B cell (primary cell): ENCODE measurements at regions not wholly inside any gene's neighbourhood (a gene's known extent, or its start where the extent isn't known, plus 50 kb on each side); places are given as distances from the start of the nearest gene placed in this dataset.

Source experiments
- ATAC-seq: fragments of 200-7000 bp; cut with Tn5 transposase; one replicate; pipeline ENCODE4 v1.10.0; 2021; ENCODE audit warnings: low read depth, mild to moderate bottlenecking, moderate number of reproducible peaks, moderate library complexity
- CTCF ChIA-PET: fragments of 350-600 bp; sonication (Branson Sonifier 250); formaldehyde crosslinking; loops from one replicate; lab custom pipeline; 2021; ENCODE audit warnings: antibody characterized with exemption, inconsistent platforms; lab: Charles Lee
- POLR2A ChIA-PET: fragments of 350-600 bp; sonication (Branson Sonifier 250); formaldehyde crosslinking; loops from one replicate; lab custom pipeline; 2021; ENCODE audit warnings: antibody characterized with exemption; lab: Charles Lee
- DNase-seq: peaks from one replicate; pipeline ENCODE4 v3.0.0; 2013
- H2AFZ ChIP-seq: 2 replicates; pipeline ENCODE4 v1.6.1; 2012; ENCODE audit warnings: mild to moderate bottlenecking, low read depth, low read length; ENCODE audit not compliant: insufficient read depth, poor library complexity, severe bottlenecking
- H3K27ac ChIP-seq, 2 donors: 1 replicate in 1 of 2; 2 replicates in 1 of 2; pipeline ENCODE4 v1.5.1; 2012 to 2013; ENCODE audit warnings: low read length in 2 of 2, mild to moderate bottlenecking in 2 of 2, moderate library complexity in 1 of 2
- H3K27me3 ChIP-seq, 4 experiments: fragments of 200-600 bp in 1 of 4; sonication (generic) in 1 of 4; replicated peaks in 1 of 4; 1 replicate in 2 of 4; 2 replicates in 2 of 4; pipeline versions ENCODE4 v1.6.1 to v1.7.0; 2013 to 2016; ENCODE audit warnings: low read length in 3 of 4, mild to moderate bottlenecking in 2 of 4, mixed read lengths in 1 of 4, moderate library complexity in 1 of 4; ENCODE audit not compliant: insufficient read depth in 4 of 4, control insufficient read depth in 3 of 4; ENCODE audit errors: control extremely low read depth in 1 of 4
- H3K36me3 ChIP-seq, 2 experiments: replicated peaks in 1 of 2; 1 replicate in 1 of 2; 2 replicates in 1 of 2; pipeline versions ENCODE4 v1.6.1 to v1.7.1; 2013; ENCODE audit warnings: low read length in 1 of 2; ENCODE audit not compliant: insufficient read depth in 2 of 2, control insufficient read depth in 1 of 2; ENCODE audit errors: control extremely low read depth in 1 of 2, extremely low read depth in 1 of 2
- H3K4me1 ChIP-seq, 2 donors: fragments of 200-600 bp in 1 of 2; sonication (generic) in 1 of 2; 1 replicate in 1 of 2; 2 replicates in 1 of 2; pipeline versions ENCODE4 v1.5.1 to v1.6.1; 2013 to 2017; ENCODE audit warnings: low read length in 2 of 2; ENCODE audit not compliant: control insufficient read depth in 2 of 2, insufficient read depth in 2 of 2
- H3K4me2 ChIP-seq: replicated peaks from 2 replicates; pipeline ENCODE3; 2012; ENCODE audit warnings: mild to moderate bottlenecking, low read depth, low read length; ENCODE audit not compliant: poor library complexity, severe bottlenecking
- H3K4me3 ChIP-seq, 5 experiments: fragments of 200-600 bp in 1 of 5; sonication (generic) in 1 of 5; 1 replicate in 3 of 5; 2 replicates in 2 of 5; pipeline versions ENCODE4 v1.5.1 to v1.7.0; 2011 to 2016; ENCODE audit warnings: low read length in 4 of 5, mild to moderate bottlenecking in 4 of 5, low read depth in 2 of 5, control low read depth in 1 of 5, moderate library complexity in 1 of 5; ENCODE audit not compliant: insufficient read depth in 1 of 5; ENCODE audit errors: control extremely low read depth in 1 of 5, extremely low read depth in 1 of 5
- H3K79me2 ChIP-seq: fragments of 200-600 bp; sonication (generic); one replicate; pipeline ENCODE4 v1.6.0; 2016; ENCODE audit warnings: low read length; ENCODE audit not compliant: control insufficient read depth, insufficient read depth
- H3K9ac ChIP-seq: fragments of 200-600 bp; sonication (generic); 2 replicates; pipeline ENCODE4 v1.6.1; 2017; ENCODE audit warnings: mild to moderate bottlenecking, low read length, moderate library complexity
- H3K9me3 ChIP-seq, 3 donors: one replicate each; pipeline versions ENCODE4 v1.6.1 to v1.7.1; 2013; ENCODE audit warnings: low read length in 2 of 3; ENCODE audit not compliant: control insufficient read depth in 2 of 3, insufficient read depth in 1 of 3; ENCODE audit errors: control extremely low read depth in 1 of 3
- H4K20me1 ChIP-seq: 2 replicates; pipeline ENCODE4 v1.6.0; 2012; ENCODE audit warnings: mild to moderate bottlenecking, low read length; ENCODE audit not compliant: insufficient read depth, control insufficient read depth, poor library complexity, severe bottlenecking
- H3K27ac Mint-ChIP-seq: one replicate; pipeline ENCODE4 v1.8.0; 2021; ENCODE audit warnings: mixed read lengths
- H3K27me3 Mint-ChIP-seq: one replicate; pipeline ENCODE4 v1.8.0; 2021; ENCODE audit warnings: mixed read lengths
- H3K4me1 Mint-ChIP-seq: one replicate; pipeline ENCODE4 v1.8.0; 2021; ENCODE audit warnings: mixed read lengths
- H3K4me3 Mint-ChIP-seq: one replicate; pipeline ENCODE4 v1.8.0; 2021; ENCODE audit warnings: mixed read lengths
- H3K9me3 Mint-ChIP-seq: one replicate; pipeline ENCODE4 v1.8.0; 2022; ENCODE audit warnings: mixed read lengths; ENCODE audit not compliant: insufficient read depth
- CTCF ChIP-seq: fragments of 200-600 bp; IDR thresholded peaks from one replicate; pipeline ENCODE4 v1.8.0; 2022; ENCODE audit warnings: antibody characterized with exemption, mild to moderate bottlenecking
- EZH2 ChIP-seq: IDR thresholded peaks from 2 replicates; pipeline ENCODE4 v1.6.1; 2012; ENCODE audit warnings: borderline replicate concordance, low read depth, mild to moderate bottlenecking, moderate library complexity, low read length; ENCODE audit not compliant: insufficient read depth, poor library complexity, severe bottlenecking
- WGBS: methylation state at CpG from one replicate; pipeline ENCODE4 v1.1.5; 2013; ENCODE audit warnings: missing lambda C conversion rate; ENCODE audit not compliant: insufficient coverage; 5-methylcytosine and 5-hydroxymethylcytosine counted together
- intact Hi-C: fragments of 100-400 bp; cut with micrococcal nuclease; formaldehyde crosslinking; loops from one replicate; pipeline ENCODE4 v1.10.0; 2022

GRCh38 chr4:14249226-14249625 lies 621.7 kb upstream of the BOD1L1 start:
- H3K27ac ChIP-seq = no peak overlapping the region
- ChIA-PET POLR2A (no interaction called here), CTCF (no interaction called here)
- no peak for ATAC-seq
- WGBS = no CpG with 5 or more reads among the region's 1 CpG
- intact Hi-C loops = no loop called here
- Mint-ChIP-seq H3K4me1 (no peaks in the 10 kb centered on the region), H3K9me3 (peaks cover 2% of the 10 kb centered on the region), H3K27ac (no peak overlapping the region), H3K4me3 (no peak overlapping the region), H3K27me3 (no peaks in the 10 kb centered on the region)
- no peak for DNase-seq
- no peaks in the 10 kb centered on the region for H3K9me3 ChIP-seq
- no peak overlapping the region for H3K4me2 ChIP-seq
- no peaks in the 10 kb centered on the region for H4K20me1 ChIP-seq
- H3K36me3 ChIP-seq = no peaks in the 10 kb centered on the region
- H3K27me3 ChIP-seq = no peaks in the 10 kb centered on the region
- H3K79me2 ChIP-seq = no peaks in the 10 kb centered on the region
- TF ChIP-seq CTCF (no peak), EZH2 (no peak)
- no peaks in the 10 kb centered on the region for H3K4me1 ChIP-seq
- no peak overlapping the region for H3K4me3 ChIP-seq
- no peak overlapping the region for H2AFZ ChIP-seq
- H3K9ac ChIP-seq = no peak overlapping the region

GRCh38 chr4:14254252-14254651 lies 626.7 kb upstream of the BOD1L1 start:
- ChIA-PET CTCF (interaction anchor here (1.1 to 1.6 kb wide), 2 partner anchors 10 to 598 kb away, joined by 5 read pairs; no protein-coding TSS in a partner anchor), POLR2A (no interaction called here)
- Histone ChIP-seq H3K36me3 (no peaks in the 10 kb centered on the region), H3K79me2 (no peaks in the 10 kb centered on the region), H4K20me1 (no peaks in the 10 kb centered on the region), H3K4me3 (no peak overlapping the region), H3K27me3 (no peaks in the 10 kb centered on the region), H3K27ac (no peak overlapping the region), H3K4me2 (no peak overlapping the region), H3K9ac (no peak overlapping the region), H3K4me1 (no peaks in the 10 kb centered on the region), H3K9me3 (no peaks in the 10 kb centered on the region), H2AFZ (no peak overlapping the region)
- Mint-ChIP-seq H3K27ac (no peak overlapping the region), H3K4me1 (no peaks in the 10 kb centered on the region), H3K4me3 (no peak overlapping the region), H3K9me3 (peaks cover 2% of the 10 kb centered on the region), H3K27me3 (no peaks in the 10 kb centered on the region)
- ATAC-seq = peak; percentile 45
- peak; percentile 31 for DNase-seq
- intact Hi-C loops = loop anchor here (5.0 kb wide), 2 partner anchors 117 to 597 kb away; no protein-coding TSS in a partner anchor
- WGBS = 90% methylated on average over 4 of the region's 4 CpGs
- no peak for TF ChIP-seq EZH2
- TF ChIP-seq CTCF = peak; percentile 61
